ENCODE measurements at regions not wholly inside any gene's neighbourhood (a gene's known extent, or its start where the extent isn't known, plus 50 kb on each side); places are given as distances from the start of the nearest gene placed in this dataset.
"Not testable (repeated sequence)": the region's sequence is repeated elsewhere in the genome, so short reads cannot be mapped to it uniquely, and the experiment has no call there.

DNA sequence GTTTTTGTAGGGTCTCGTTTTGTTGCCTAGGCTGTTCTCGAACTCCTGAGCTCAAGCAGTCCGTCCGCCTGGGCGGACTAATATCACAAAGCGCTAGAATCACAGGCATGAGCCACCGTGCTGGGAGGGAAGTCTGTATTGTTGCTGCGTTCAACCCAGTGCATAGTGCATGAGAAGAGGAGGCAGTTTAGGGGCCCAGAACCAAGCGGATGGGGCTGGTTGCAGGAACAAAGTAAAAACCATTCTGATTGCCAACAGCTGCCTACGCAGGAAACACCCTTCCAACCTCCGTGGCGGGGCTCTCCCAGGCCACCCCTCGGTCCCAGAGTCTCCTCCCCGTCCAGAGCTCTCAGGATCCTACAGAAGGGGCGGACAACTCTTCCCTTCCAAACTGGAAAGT, 87.1 kb downstream of the ANXA2R start:
- no peak for DNase-seq
- Histone ChIP-seq H3K4me3 (no peak overlapping the region), H3K27me3 (no peaks in the 10 kb centered on the region), H3K36me3 (no peaks in the 10 kb centered on the region), H3K9me3 (peaks cover 25% of the 10 kb centered on the region)

DNA sequence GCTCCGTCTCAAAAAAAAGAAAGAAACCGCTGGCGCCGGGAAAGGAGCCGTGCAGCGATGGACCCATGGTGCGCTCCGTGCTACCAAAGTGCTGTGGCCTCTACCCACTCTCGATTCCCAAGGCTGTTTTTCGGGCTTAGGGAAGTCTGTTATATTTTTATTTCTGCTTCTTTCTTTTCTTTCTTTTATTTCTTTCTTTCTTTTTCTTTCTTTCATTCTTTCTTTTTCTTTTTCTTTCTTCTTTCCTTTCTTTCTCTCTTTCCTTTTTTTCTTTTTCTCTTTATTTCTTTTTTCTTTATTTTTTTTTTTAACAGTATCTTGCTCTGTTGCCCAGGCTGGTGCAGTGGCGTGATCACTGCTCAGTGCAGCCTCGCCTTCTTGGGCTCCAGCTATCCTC, 87.5 kb downstream of the ANXA2R start:
- no peak for DNase-seq
- Histone ChIP-seq H3K9me3 (peaks cover 25% of the 10 kb centered on the region), H3K4me3 (no peak overlapping the region), H3K27me3 (no peaks in the 10 kb centered on the region), H3K36me3 (no peaks in the 10 kb centered on the region)

DNA sequence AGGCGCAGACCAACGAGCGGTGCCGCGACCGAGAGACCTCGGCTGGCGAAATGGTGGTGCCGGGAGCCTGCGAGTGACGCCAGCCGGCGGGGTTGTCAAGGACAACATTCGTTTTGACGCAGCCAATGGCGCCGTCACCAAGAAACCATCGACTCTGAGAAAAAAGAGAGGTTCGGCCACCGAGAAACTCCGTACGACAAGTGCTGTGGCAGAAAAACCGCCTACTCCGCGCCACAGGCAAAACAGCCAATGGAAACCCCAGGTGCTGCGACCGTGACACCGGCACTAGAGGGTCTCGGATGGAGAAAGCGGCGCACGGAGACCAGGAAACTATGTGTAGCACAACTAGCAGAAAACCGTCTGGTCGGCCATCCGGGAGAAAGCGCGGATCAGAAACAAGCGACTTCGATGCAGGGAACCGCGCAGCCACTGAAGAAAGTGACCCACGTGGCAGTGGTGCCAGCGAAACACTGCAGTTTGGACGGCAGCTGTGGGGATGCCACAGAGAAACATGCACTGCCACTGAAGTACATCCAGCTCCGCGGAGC, 88.8 kb downstream of the ANXA2R start:
- no peaks in the 10 kb centered on the region for H3K36me3 ChIP-seq
- no peaks in the 10 kb centered on the region for H3K27me3 ChIP-seq
- H3K4me3 ChIP-seq = no peak overlapping the region
- DNase-seq = no peak
- peaks cover 25% of the 10 kb centered on the region for H3K9me3 ChIP-seq

DNA sequence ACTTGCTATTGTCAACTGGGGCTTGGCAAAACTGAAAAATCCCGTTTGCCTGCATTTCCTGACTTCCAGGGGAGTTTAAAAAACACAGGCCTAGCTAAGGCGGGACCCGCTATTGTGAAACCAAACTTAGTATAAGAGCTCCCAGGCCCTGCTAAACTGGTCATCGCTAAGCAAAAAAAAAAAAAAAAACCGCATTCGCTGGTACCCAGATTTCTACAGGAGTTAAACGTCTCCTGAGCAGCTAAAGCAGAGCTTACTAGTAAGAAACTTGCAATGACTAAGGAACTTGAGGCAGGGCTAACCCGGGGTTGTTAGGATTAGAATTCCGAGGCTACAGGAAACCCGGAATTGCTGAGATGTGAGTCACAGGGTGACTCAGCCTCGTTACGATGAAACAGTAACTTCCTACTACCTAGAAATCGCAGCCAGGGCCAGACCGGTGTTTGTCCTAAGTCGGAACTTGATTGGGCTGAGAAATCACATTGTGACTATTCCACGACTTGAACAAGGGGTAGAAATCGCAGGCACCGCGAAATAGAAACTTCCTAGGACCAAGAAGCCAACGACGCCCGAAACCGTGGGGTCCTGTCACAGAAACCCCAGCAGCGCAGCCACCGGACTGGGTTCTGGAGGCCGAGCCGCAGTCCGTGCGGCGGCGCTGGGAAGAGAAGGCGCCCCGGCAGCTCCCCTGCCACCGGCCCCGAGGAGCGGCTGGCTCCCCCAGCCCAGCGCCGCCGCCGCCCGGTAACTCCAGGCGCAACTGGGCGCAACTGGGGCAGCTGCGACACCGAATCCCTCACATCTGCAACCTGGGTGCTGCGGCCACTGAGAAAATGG, 89.4 kb downstream of the ANXA2R start:
- peak overlapping the region; percentile 31 for H3K4me3 ChIP-seq

DNA sequence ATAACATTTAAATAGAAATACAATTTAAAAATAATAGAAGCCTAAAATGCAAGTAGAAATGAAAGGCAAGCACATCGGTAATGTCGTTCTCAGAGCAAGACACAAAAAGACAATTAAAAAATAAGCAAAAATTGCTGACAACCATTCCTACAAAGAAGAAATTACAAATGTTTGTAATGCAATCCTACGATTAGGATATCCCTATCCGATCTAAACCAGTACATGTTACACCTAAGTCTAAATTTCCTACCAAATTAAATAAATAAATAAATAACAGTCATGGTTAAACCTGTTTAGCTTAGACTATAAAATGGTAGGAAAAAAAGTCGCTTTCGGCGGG, 90.0 kb downstream of the ANXA2R start:
- Histone ChIP-seq H3K36me3 (no peaks in the 10 kb centered on the region), H3K9me3 (peaks cover 25% of the 10 kb centered on the region), H3K4me3 (peak overlapping the region; percentile 31), H3K27me3 (no peaks in the 10 kb centered on the region)
- DNase-seq = no peak

More for the DNA sequence above, 89.4 kb downstream of the ANXA2R start:
- peaks cover 25% of the 10 kb centered on the region for H3K9me3 ChIP-seq
- DNase-seq = peak; percentile 94
- H3K27me3 ChIP-seq = no peaks in the 10 kb centered on the region
- H3K36me3 ChIP-seq = no peaks in the 10 kb centered on the region

DNA sequence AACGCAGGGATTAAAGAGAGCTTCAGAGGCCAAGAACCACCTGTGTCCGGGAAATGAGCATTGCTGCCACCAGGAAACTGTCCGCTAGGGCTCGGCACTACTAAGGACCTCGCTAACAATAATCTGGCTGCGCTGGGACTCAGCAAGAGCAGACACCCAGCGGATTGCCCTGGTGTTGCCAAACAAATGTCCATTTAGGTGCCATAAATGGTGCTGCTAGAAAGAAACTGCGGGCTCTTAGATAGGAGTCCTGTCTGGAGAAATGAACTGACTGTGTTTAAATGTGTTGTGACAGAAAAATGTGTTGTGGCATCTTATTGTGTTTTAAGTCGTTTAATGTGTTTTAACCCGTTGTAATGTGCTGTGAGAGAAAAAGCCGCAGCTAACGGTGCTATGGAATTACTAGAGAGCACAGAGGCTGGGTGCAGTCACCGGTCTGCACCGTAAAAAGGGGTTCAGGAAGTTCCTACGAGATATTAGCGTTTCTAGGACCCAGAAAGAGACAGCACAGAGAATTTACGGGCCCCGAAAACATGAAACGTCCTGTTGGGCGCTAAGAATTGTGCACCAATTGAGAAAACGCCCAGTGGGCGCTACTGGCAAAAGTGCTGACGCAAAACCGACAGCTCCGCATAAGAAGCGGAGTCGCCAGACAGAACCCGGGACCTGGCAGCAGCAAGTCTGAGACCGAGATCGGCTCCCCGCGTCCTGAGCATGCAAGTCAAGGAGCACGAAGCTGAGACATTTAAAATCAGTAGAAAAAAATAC, 90.6 kb downstream of the ANXA2R start:
- Histone ChIP-seq H3K27me3 (no peaks in the 10 kb centered on the region), H3K4me3 (peak overlapping the region; percentile 31), H3K36me3 (no peaks in the 10 kb centered on the region), H3K9me3 (peaks cover 25% of the 10 kb centered on the region)
- peak; percentile 79 for DNase-seq

DNA sequence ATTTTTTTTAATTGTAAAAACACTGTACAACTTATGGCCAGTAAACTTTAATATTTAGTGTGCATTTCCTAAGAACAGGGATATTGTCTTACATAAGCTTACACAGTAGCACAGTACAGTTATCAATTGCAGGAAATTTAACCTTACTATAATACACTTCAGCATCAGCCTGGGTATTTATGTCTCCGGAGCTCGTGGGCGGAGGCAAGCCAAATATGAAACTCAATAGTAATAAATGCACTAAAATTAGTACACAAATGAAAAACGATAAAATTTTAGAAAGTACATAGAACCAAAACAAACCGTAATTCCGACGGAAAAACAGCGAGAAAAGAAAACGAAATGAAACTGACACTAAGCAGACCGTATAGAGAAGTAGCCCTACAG, 91.2 kb downstream of the ANXA2R start:
- peak overlapping the region; percentile 31 for H3K4me3 ChIP-seq
- H3K27me3 ChIP-seq = no peaks in the 10 kb centered on the region

DNA sequence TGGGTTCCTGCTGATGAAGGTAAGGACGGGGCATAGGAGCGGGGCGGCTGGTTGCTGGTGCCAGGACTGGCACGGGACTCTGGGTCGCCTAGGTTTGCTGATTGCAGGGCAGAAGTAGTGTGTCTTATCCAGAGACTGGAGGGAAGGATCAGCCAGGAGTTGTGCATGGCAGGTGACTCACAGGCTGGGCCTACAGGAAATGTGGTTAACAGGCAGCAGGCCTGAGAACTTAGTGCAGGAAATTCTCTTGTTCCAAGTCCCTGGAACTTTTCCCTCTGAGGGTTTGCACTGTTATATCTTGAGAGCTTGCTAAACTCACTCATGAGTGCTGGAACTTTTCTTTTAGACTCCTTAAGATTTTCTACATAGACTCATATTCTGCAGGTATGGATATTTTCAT, 95.1 kb downstream of the ANXA2R start:
- Histone ChIP-seq H3K27me3 (no peaks in the 10 kb centered on the region), H3K36me3 (no peaks in the 10 kb centered on the region), H3K4me3 (no peak overlapping the region), H3K9me3 (no peaks in the 10 kb centered on the region)
- peak; percentile 89 for DNase-seq

More for the DNA sequence above, 91.2 kb downstream of the ANXA2R start:
- H3K36me3 ChIP-seq = no peaks in the 10 kb centered on the region
- peaks cover 20% of the 10 kb centered on the region for H3K9me3 ChIP-seq
- DNase-seq = no peak

DNA sequence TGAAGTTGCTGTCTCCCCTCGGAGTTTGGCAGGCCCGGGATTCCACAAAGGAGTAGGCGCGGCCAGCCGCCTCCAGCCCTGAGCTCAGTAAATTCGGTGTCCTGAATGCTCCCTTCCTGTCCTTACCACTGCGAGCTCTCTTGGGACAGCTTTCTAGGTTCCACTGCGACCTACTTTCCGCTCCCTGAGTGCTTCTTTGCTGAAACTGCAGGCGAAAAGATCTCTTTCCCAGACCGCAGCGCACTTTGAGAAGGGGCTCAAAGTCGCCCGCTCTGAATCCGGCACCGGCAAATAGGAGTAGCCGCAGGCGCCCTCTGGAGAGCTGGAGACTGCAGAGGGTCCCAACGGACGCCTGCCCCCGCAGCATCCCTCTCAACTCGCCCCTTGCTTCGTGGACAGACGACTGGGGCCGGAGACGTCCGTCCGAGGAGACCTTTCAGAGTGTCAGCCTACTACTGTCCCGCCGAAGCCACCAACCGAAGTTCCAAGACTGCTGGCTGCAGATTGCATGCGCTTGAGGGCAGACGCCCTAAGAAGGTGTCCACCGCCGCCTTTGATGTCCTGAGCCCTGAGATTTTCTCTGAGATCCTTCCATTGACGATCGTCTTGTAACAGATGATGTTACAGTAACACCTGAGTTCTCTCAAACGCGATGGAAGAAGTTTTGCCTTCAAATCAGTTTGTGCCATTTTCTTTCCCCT, 96.0 kb downstream of the ANXA2R start:
- H3K36me3 ChIP-seq = no peaks in the 10 kb centered on the region
- no peak for DNase-seq
- no peak overlapping the region for H3K4me3 ChIP-seq
- no peaks in the 10 kb centered on the region for H3K9me3 ChIP-seq
- H3K27me3 ChIP-seq = no peaks in the 10 kb centered on the region

DNA sequence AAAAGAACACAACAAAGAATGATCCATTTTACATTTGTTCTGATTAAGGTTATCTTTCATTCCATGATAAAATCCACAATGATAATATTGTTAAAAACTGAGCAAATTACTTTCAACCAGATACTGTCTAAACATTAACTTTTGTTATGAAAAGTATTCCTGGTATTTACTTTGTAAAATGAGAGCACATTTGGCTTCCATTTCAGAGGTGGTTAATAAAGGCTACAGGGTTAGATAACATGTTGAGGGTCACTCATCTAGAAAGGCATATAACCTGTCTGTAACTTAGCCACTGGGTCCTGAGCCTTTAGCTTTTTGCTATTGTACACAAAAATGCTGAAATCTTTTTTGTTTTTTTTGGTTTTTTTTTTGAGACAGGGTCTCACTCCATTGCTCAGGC, 99.3 kb downstream of the ANXA2R start:
- Histone ChIP-seq H3K27me3 (no peaks in the 10 kb centered on the region), H3K36me3 (no peaks in the 10 kb centered on the region), H3K9me3 (no peaks in the 10 kb centered on the region), H3K4me3 (no peak overlapping the region)
- no peak for DNase-seq

DNA sequence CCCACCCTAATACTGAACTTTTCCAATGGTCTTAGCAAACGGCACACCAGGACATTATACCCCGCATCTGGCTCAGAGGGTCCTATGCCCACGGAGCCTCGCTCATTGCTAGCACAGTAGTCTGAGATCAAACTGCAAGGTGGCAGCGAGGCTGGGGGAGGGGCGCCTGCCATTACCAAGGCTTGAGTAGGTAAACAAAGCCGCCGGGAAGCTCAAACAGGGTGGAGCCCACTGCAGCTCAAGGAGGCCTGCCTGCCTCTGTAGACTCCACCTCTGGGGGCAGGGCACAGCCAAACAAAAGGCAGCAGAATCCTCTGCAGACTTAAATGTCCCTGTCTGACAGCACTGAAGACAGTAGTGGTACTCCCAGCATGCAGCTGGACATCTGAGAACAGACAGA, 108.1 kb downstream of the ANXA2R start:
- DNase-seq, H3K27me3 ChIP-seq, H3K36me3 ChIP-seq, H3K9me3 ChIP-seq, H3K4me3 ChIP-seq: not testable (repeated sequence)

DNA sequence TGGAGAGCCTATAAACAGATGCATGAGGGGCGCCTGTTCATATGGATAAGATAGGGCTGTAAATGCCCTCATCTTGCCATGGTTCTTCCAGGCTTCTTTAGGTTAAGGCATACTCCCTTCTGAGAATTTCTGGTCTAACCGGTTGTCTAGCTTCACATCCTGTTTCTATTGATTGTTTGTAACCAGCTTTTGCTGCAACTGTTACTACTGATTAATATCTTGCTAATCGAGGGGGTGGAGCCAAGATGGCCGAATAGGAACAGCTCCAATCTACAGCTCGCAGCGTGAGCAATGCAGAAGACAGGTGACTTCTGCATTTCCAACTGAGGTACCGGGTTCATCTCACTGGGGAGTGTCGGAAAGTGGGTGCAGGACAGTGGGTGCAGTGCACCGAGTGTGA, 108.7 kb downstream of the ANXA2R start:
- not testable (repeated sequence) for H3K27me3 ChIP-seq, DNase-seq, H3K4me3 ChIP-seq, H3K36me3 ChIP-seq, H3K9me3 ChIP-seq

DNA sequence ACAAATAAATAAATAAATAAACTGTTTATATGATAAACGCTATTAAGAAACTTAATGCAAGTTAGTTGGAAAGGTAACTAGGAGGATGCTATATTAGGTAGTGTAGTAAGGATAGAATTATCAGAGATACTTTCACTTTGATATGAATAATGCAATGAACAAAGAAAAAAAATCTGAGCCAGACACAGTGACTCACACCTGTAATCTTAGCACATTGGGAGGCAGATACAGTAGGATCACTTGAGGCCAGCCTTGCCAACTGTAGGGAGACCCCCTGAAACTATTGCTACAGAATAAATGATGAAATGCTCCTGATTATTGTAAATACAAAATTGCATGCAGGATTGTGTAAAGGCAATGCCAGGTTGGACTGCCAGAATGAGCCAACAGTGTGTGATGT, 109.2 kb downstream of the ANXA2R start:
- peaks cover 8% of the 10 kb centered on the region; the same call in 1 of the 2 replicates for H3K9me3 ChIP-seq
- H3K27me3 ChIP-seq = no peaks in the 10 kb centered on the region
- H3K36me3 ChIP-seq = no peaks in the 10 kb centered on the region
- no peak overlapping the region for H3K4me3 ChIP-seq
- no peak for DNase-seq

DNA sequence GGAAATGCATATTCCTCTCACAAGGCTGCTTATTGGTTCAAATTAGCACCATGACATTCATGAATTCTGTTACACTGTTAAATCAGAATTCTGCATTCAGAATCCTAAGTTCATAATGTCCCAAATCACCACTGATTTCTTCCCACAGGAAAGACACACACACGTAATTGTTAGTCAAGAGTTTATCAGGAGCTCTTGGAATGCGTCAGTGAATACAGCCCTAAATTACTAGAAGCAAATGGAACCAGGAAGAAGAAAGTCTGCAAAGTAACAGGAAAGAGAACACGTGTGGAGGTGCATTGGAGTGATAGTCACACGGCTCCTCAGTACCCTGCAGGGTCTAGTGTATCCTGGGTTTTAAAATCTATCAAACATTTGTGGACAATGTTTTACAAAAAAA, 110.2 kb downstream of the ANXA2R start:
- peaks cover 8% of the 10 kb centered on the region; the same call in 1 of the 2 replicates for H3K9me3 ChIP-seq
- no peaks in the 10 kb centered on the region for H3K36me3 ChIP-seq
- DNase-seq = no peak

DNA sequence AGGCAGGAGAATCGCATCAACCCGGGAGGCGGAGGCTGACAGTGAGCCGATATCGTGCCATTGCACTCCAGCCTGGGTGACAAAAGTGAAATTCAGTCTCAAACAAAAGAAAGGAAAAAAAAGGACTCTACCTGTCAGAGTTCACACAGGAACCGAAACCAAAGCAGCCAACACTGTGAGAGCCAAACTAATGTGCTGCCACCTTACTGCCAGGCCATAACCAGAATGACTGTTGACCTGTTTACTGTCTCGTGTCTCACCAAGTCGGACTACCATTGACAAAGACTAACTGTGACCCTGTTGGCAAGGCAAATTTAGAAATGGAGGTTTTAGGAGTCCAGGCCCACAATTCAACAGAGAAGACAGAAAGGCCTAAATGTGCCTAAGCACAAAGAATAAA, 112.4 kb downstream of the ANXA2R start:
- Histone ChIP-seq H3K36me3 (no peaks in the 10 kb centered on the region), H3K4me3 (no peak overlapping the region), H3K27me3 (no peaks in the 10 kb centered on the region), H3K9me3 (peaks cover 8% of the 10 kb centered on the region; the same call in 1 of the 2 replicates)
- DNase-seq = no peak

More for the DNA sequence above, 110.2 kb downstream of the ANXA2R start:
- no peaks in the 10 kb centered on the region for H3K27me3 ChIP-seq
- no peak overlapping the region for H3K4me3 ChIP-seq

DNA sequence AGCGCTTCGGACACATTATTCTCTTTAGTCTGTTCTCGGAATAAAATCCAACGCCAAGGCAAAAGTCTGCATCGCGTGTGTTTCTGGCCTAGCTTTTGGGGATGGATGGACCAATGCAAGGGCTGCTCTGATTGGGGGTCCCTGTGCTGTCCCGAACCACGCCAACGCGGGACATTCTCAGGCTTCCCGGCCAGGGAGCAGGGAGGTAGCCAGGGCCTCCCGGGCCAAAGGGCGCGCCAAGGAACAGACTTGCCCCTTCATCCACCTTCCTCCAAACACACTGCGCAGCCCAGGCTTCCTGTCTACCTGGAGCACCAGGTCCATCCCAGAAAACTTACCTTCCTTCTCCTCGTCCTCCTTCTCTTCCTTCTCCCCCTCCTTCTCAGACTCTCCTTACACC, 113.0 kb upstream of the SELENOP start:
- no peak overlapping the region for H3K4me3 ChIP-seq
- H3K9me3 ChIP-seq = no peaks in the 10 kb centered on the region
- no peak for DNase-seq
- no peaks in the 10 kb centered on the region for H3K27me3 ChIP-seq
- H3K36me3 ChIP-seq = no peaks in the 10 kb centered on the region

DNA sequence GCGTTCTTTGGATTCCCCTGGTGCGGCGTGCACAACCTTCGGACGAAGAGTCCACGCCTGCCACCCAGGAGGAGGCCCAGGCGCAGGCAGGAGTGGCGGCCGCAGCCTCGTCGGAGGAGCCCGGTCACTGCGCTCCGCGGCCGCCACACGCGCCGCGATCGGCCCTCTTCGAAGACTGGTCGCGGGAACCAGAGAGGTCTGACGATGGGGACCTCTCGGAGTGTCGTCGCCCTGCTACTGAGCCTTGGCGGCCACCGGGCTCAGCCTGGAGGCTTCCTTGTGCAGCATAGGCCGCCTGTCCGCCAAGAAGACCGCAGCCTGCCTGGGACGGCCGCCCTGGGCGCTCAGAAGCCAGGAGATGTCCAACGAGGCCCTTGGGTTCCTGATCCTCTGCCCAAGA, 112.5 kb upstream of the SELENOP start:
- H3K27me3 ChIP-seq = no peaks in the 10 kb centered on the region
- H3K4me3 ChIP-seq = no peak overlapping the region
- H3K36me3 ChIP-seq = no peaks in the 10 kb centered on the region
- DNase-seq = no peak
- no peaks in the 10 kb centered on the region for H3K9me3 ChIP-seq

Measured in MG63 (cell line).